Body of pancreas (tissue), 4 donors: ENCODE measurements at regions not wholly inside any gene's neighbourhood (a gene's known extent, or its start where the extent isn't known, plus 50 kb on each side); places are given as distances from the start of the nearest gene placed in this dataset.
A peak's percentile ranks its signal among the peaks of the same experiment; 100 is the strongest.

Source experiments
- ATAC-seq: fragments of 150-250 bp; one replicate; pipeline ENCODE4 v1.9.1; 2016
- DNase-seq, 4 donors: peaks; one replicate each; pipeline ENCODE4 v3.0.0-alpha.2; 2019
- H3K27ac ChIP-seq, 4 donors: fragments of 200-600 bp; sonication (generic); 1 replicate in 3 of 4; 2 replicates in 1 of 4; pipeline versions ENCODE4 v1.5.1 to v1.6.1; 2016 to 2019; ENCODE audit warnings: mild to moderate bottlenecking in 1 of 4, mixed read lengths in 1 of 4, moderate library complexity in 1 of 4
- H3K27me3 ChIP-seq, 2 donors: fragments of 200-600 bp; sonication (generic); one replicate each; pipeline ENCODE4 v1.6.0; 2016; ENCODE audit warnings: mild to moderate bottlenecking in 1 of 2
- H3K36me3 ChIP-seq, 2 donors: fragments of 200-600 bp; sonication (generic); replicated peaks in 1 of 2; 2 replicates each; pipeline ENCODE4 v1.5.1; 2016; ENCODE audit warnings: low read depth in 2 of 2; ENCODE audit not compliant: insufficient read depth in 1 of 2
- H3K4me1 ChIP-seq: fragments of 200-600 bp; sonication (generic); one replicate; pipeline ENCODE4 v1.6.0; 2016
- H3K4me3 ChIP-seq, 2 donors: fragments of 200-600 bp; sonication (generic); 1 replicate in 1 of 2; 2 replicates in 1 of 2; pipeline ENCODE4 v1.5.1; 2016 to 2019
- H3K9me3 ChIP-seq, 3 donors: fragments of 200-600 bp; sonication (generic); 1 replicate in 2 of 3; 2 replicates in 1 of 3; pipeline ENCODE4 v1.5.1; 2016
- POLR2A ChIP-seq, 3 donors: fragments of 450-650 bp; IDR thresholded peaks; one replicate each; pipeline ENCODE4 v1.6.1; 2016; ENCODE audit warnings: antibody characterized with exemption in 3 of 3, mild to moderate bottlenecking in 2 of 3
- WGBS, 2 donors: methylation state at CpG; one replicate each; pipeline ENCODE4 v1.1.5; 2017; 5-methylcytosine and 5-hydroxymethylcytosine counted together
- intact Hi-C: fragments of 100-400 bp; cut with DNase I; formaldehyde crosslinking; loops from one replicate; pipeline ENCODE4 v1.15.1; 2023
- TF ChIP-seq, protein P1 (sequence below), 7 experiments: fragments of 450-650 bp in 4 of 7; fragments of 200-600 bp in 3 of 7; sonication (generic) in 3 of 7; IDR thresholded peaks; one replicate each; pipeline ENCODE4 v1.5.1; 2016 to 2019; ENCODE audit warnings: antibody characterized with exemption in 7 of 7

GRCh38 chr4:41396869-41397268, 140.1 kb downstream of the UCHL1 start:
- Histone ChIP-seq H3K9me3 (no peaks in the 10 kb centered on the region), H3K36me3 (no peaks in the 10 kb centered on the region), H3K4me3 (no peak overlapping the region), H3K27ac (no peak overlapping the region), H3K4me1 (no peaks in the 10 kb centered on the region), H3K27me3 (no peaks in the 10 kb centered on the region)
- intact Hi-C loops, result no loop called here
- 79% methylated on average over 2 of the region's 2 CpGs for WGBS, 2 donors
- ATAC-seq (no peak), DNase-seq (no peak)
- TF ChIP-seq, protein P1, sequence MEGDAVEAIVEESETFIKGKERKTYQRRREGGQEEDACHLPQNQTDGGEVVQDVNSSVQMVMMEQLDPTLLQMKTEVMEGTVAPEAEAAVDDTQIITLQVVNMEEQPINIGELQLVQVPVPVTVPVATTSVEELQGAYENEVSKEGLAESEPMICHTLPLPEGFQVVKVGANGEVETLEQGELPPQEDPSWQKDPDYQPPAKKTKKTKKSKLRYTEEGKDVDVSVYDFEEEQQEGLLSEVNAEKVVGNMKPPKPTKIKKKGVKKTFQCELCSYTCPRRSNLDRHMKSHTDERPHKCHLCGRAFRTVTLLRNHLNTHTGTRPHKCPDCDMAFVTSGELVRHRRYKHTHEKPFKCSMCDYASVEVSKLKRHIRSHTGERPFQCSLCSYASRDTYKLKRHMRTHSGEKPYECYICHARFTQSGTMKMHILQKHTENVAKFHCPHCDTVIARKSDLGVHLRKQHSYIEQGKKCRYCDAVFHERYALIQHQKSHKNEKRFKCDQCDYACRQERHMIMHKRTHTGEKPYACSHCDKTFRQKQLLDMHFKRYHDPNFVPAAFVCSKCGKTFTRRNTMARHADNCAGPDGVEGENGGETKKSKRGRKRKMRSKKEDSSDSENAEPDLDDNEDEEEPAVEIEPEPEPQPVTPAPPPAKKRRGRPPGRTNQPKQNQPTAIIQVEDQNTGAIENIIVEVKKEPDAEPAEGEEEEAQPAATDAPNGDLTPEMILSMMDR (IDR thresholded peaks at IDR 0.05), result no peak
- no peak for TF ChIP-seq POLR2A (IDR thresholded peaks at IDR 0.05)

- ATAC-seq (no peak), DNase-seq (no peak)
- no peaks in the 10 kb centered on the region for H3K27me3 ChIP-seq
- WGBS, 2 donors, result 62 to 88% methylated on average over 1 of the region's 1 CpG
- no peak overlapping the region for H3K4me3 ChIP-seq
- H3K9me3 ChIP-seq, result no peaks in the 10 kb centered on the region
- no peak for TF ChIP-seq POLR2A (IDR thresholded peaks at IDR 0.05)
- TF ChIP-seq, protein P1 (IDR thresholded peaks at IDR 0.05), result no peak
- H3K27ac ChIP-seq, result no peak overlapping the region
- intact Hi-C loops, result no loop called here
- no peaks in the 10 kb centered on the region for H3K36me3 ChIP-seq
- H3K4me1 ChIP-seq, result no peaks in the 10 kb centered on the region
Observed at GRCh38 chr4:41399231-41399630, 138.7 kb upstream of the LIMCH1 start.

GRCh38 chr4:41400296-41400695, 137.7 kb upstream of the LIMCH1 start:
- ATAC-seq (no peak), DNase-seq (no peak)
- Histone ChIP-seq H3K4me3 (no peak overlapping the region), H3K36me3 (no peaks in the 10 kb centered on the region), H3K4me1 (peaks cover 3% of the 10 kb centered on the region), H3K27ac (no peak overlapping the region), H3K9me3 (no peaks in the 10 kb centered on the region), H3K27me3 (no peaks in the 10 kb centered on the region)
- TF ChIP-seq POLR2A (IDR thresholded peaks at IDR 0.05), result no peak
- TF ChIP-seq, protein P1 (IDR thresholded peaks at IDR 0.05), result no peak
- intact Hi-C loops, result no loop called here
- 73 to 84% methylated on average over 2 of the region's 2 CpGs for WGBS, 2 donors

DNA sequence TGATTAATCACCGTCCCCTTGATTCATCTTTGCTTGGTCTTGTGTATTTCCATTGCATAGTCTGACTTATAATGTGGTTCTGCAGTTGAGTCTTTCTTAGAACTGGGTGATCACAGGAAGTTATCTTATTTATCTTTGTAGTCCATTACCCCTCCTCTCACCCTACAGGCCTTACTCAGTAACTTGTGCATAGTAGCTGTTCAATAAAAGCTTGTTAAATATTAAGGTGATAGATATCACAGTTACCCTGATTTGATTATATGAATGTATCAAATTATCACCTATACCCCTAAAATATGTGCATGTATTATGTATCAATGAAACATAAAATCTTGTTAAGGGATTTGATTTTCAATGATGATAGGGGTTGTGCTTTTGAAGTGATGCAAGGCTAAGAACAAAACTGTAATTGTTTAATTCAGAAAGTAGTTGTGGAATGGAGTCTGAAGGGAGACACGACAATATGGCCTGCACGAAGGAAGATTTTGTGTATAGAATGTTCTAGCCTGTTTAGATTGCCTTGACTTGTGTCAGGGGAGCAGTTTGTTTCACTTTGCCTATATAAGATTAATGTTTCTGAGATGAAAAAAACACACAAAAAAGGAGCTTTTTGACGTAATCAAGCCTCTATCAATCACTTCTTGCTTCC, 132.4 kb upstream of the LIMCH1 start:
- peak overlapping the region in 1 of 4 donors; percentile 28 for H3K27ac ChIP-seq
- 60% methylated on average over 4 of the region's 4 CpGs for WGBS, 2 donors

More for the DNA sequence above, 132.4 kb upstream of the LIMCH1 start:
- peaks cover 13% of the 10 kb centered on the region for H3K4me1 ChIP-seq
- intact Hi-C loops, result no loop called here
- H3K36me3 ChIP-seq, result no peaks in the 10 kb centered on the region
- H3K4me3 ChIP-seq, result no peak overlapping the region
- no peak for ATAC-seq
- no peak for TF ChIP-seq POLR2A (IDR thresholded peaks at IDR 0.05)
- TF ChIP-seq, protein P1 (IDR thresholded peaks at IDR 0.05), result no peak
- no peaks in the 10 kb centered on the region for H3K9me3 ChIP-seq
- DNase-seq, result no peak
- no peaks in the 10 kb centered on the region for H3K27me3 ChIP-seq
